ENCODE measurements at regions not wholly inside any gene's neighbourhood (a gene's known extent, or its start where the extent isn't known, plus 50 kb on each side); places are given as distances from the start of the nearest gene placed in this dataset.

DNA sequence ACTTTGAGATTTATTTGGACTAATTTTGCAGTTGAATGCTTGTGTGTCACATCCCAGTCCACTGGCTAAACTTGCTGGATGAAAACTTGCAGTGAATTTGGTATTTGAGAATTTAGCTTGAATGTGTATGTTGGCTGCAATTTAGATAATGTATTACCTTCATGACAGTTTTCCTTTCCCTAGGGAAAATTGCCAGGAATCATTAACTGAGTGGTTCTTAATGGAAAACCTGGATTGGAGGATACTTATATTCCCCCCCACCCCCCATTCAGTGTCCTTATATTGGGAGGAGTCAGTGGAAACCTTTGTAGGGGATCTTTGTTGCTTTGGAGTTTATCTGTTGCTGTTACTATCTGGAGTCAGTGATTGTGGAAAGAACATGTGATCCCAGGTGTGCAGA lies 67.6 kb downstream of the KPNA2 start:
- peak overlapping the region; percentile 77 for H3K4me2 ChIP-seq (ENCODE audit: insufficient read depth, low read length)
- no peak for TF ChIP-seq EZH2 (IDR thresholded peaks at IDR 0.05; ENCODE audit: borderline replicate concordance, low read depth, low read length, severe bottlenecking)
- TF ChIP-seq, protein P1, sequence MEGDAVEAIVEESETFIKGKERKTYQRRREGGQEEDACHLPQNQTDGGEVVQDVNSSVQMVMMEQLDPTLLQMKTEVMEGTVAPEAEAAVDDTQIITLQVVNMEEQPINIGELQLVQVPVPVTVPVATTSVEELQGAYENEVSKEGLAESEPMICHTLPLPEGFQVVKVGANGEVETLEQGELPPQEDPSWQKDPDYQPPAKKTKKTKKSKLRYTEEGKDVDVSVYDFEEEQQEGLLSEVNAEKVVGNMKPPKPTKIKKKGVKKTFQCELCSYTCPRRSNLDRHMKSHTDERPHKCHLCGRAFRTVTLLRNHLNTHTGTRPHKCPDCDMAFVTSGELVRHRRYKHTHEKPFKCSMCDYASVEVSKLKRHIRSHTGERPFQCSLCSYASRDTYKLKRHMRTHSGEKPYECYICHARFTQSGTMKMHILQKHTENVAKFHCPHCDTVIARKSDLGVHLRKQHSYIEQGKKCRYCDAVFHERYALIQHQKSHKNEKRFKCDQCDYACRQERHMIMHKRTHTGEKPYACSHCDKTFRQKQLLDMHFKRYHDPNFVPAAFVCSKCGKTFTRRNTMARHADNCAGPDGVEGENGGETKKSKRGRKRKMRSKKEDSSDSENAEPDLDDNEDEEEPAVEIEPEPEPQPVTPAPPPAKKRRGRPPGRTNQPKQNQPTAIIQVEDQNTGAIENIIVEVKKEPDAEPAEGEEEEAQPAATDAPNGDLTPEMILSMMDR (IDR thresholded peaks at IDR 0.05; ENCODE audit: borderline replicate concordance, extremely low read depth, low read length, poor library complexity, severe bottlenecking), result no peak
- H4K20me1 ChIP-seq (ENCODE audit: insufficient read depth, low read length), result no peaks in the 10 kb centered on the region; the same call in 1 of the 2 replicates
- no peaks in the 10 kb centered on the region for H3K9me3 ChIP-seq (ENCODE audit: insufficient read depth, low read length, severe bottlenecking)
- H3K36me3 ChIP-seq (ENCODE audit: insufficient read depth, low read length), result peaks cover 17% of the 10 kb centered on the region; the same call in 1 of the 2 replicates
- peak overlapping the region in 1 of 2 experiments; percentile 98; a peak in 2 of 4 replicates for H3K4me3 ChIP-seq (ENCODE audit: low read depth in 1 of 2, low read length in 2 of 2)
- no peaks in the 10 kb centered on the region for H3K27me3 ChIP-seq (ENCODE audit: insufficient read depth, low read length, poor library complexity)
- peaks cover 68% of the 10 kb centered on the region for H3K79me2 ChIP-seq (ENCODE audit: insufficient read depth, low read length)
- peak overlapping the region; percentile 93; the same call in 1 of the 2 replicates for H3K9ac ChIP-seq (ENCODE audit: low read depth, low read length)
- H2AFZ ChIP-seq (ENCODE audit: low read depth, low read length), result no peak overlapping the region
- peaks cover 30% of the 10 kb centered on the region for H3K4me1 ChIP-seq (ENCODE audit: insufficient read depth, low read length)
- H3K27ac ChIP-seq (ENCODE audit: low read length), result no peak overlapping the region; the same call in 1 of the 2 replicates
- ATAC-seq (ENCODE audit: insufficient read depth, low read depth) (no peak), DNase-seq (no peak)

DNA sequence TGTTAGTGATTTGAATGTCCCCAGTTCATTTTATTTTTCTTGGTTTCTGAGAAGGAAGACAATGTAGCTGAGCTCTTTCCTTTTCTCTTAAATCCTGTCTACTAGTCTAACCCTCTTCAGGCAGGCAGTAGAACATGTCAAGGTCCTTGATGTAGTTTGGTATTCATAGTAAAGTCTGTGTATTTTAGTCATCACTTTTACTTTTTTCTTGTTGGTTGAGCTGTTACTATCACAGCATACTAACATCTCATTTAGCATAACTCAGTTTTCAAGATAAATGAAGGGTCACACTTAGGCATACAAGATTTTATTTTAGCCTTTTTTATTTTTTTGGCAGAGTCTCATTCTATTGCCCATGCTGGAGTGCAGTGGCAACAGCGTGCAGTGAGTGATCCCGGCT lies 70.5 kb downstream of the KPNA2 start:
- H3K79me2 ChIP-seq (ENCODE audit: insufficient read depth, low read length), result peaks cover 94% of the 10 kb centered on the region
- H3K4me3 ChIP-seq (ENCODE audit: low read depth in 1 of 2, low read length in 2 of 2), result no peak overlapping the region
- no peak overlapping the region for H3K9ac ChIP-seq (ENCODE audit: low read depth, low read length)

DNA sequence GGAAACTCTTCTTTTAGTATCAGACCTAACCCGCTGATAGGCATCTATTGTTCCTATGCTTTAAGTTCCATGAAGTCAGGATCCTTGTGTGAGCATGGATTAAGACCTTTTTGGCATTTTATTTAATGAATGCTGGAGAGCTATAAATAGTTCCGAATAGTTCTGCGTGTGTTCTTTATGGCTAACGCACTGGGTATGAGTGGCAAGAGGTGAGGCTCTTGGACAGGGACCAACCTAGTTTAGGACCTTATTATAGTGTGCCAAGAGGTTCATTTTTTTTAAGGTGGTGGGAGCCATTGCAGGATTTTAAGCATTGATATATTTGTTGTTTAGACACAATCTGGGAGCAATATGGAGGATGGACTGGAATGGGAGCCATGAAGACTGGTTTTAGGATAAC lies 71.8 kb downstream of the KPNA2 start:
- no peaks in the 10 kb centered on the region for H3K27me3 ChIP-seq (ENCODE audit: insufficient read depth, low read length, poor library complexity)
- H3K36me3 ChIP-seq (ENCODE audit: insufficient read depth, low read length), result peaks cover 25% of the 10 kb centered on the region; the same call in 1 of the 2 replicates
- TF ChIP-seq EZH2 (IDR thresholded peaks at IDR 0.05; ENCODE audit: borderline replicate concordance, low read depth, low read length, severe bottlenecking), result no peak
- TF ChIP-seq, protein P1 (IDR thresholded peaks at IDR 0.05; ENCODE audit: borderline replicate concordance, extremely low read depth, low read length, poor library complexity, severe bottlenecking), result no peak
- H3K4me1 ChIP-seq (ENCODE audit: insufficient read depth, low read length), result peaks cover 16% of the 10 kb centered on the region
- ATAC-seq (ENCODE audit: insufficient read depth, low read depth) (no peak), DNase-seq (no peak)
- H3K4me2 ChIP-seq (ENCODE audit: insufficient read depth, low read length), result peak overlapping the region; percentile 17; the same call in 1 of the 2 replicates
- H3K27ac ChIP-seq (ENCODE audit: low read length), result no peak overlapping the region
- H4K20me1 ChIP-seq (ENCODE audit: insufficient read depth, low read length), result no peaks in the 10 kb centered on the region; the same call in 1 of the 2 replicates
- H3K9ac ChIP-seq (ENCODE audit: low read depth, low read length), result no peak overlapping the region
- peaks cover 90% of the 10 kb centered on the region for H3K79me2 ChIP-seq (ENCODE audit: insufficient read depth, low read length)
- H3K4me3 ChIP-seq (ENCODE audit: low read depth in 1 of 2, low read length in 2 of 2), result no peak overlapping the region
- peaks cover 3% of the 10 kb centered on the region for H3K9me3 ChIP-seq (ENCODE audit: insufficient read depth, low read length, severe bottlenecking)
- H2AFZ ChIP-seq (ENCODE audit: low read depth, low read length), result no peak overlapping the region

More for the DNA sequence above, 70.5 kb downstream of the KPNA2 start:
- no peak overlapping the region; the same call in 1 of the 2 replicates for H3K4me2 ChIP-seq (ENCODE audit: insufficient read depth, low read length)
- no peaks in the 10 kb centered on the region for H3K27me3 ChIP-seq (ENCODE audit: insufficient read depth, low read length, poor library complexity)
- TF ChIP-seq, protein P1 (IDR thresholded peaks at IDR 0.05; ENCODE audit: borderline replicate concordance, extremely low read depth, low read length, poor library complexity, severe bottlenecking), result no peak
- TF ChIP-seq EZH2 (IDR thresholded peaks at IDR 0.05; ENCODE audit: borderline replicate concordance, low read depth, low read length, severe bottlenecking), result no peak
- ATAC-seq (ENCODE audit: insufficient read depth, low read depth) (no peak), DNase-seq (no peak)
- peaks cover 25% of the 10 kb centered on the region; the same call in 1 of the 2 replicates for H3K36me3 ChIP-seq (ENCODE audit: insufficient read depth, low read length)
- H3K27ac ChIP-seq (ENCODE audit: low read length), result no peak overlapping the region
- no peaks in the 10 kb centered on the region; the same call in 1 of the 2 replicates for H4K20me1 ChIP-seq (ENCODE audit: insufficient read depth, low read length)
- peaks cover 3% of the 10 kb centered on the region for H3K9me3 ChIP-seq (ENCODE audit: insufficient read depth, low read length, severe bottlenecking)
- no peak overlapping the region for H2AFZ ChIP-seq (ENCODE audit: low read depth, low read length)
- H3K4me1 ChIP-seq (ENCODE audit: insufficient read depth, low read length), result peaks cover 19% of the 10 kb centered on the region

Measured in DND-41 (cell line).